Right lobe of liver (tissue), 4 donors: ENCODE measurements at regions not wholly inside any gene's neighbourhood (a gene's known extent, or its start where the extent isn't known, plus 50 kb on each side); places are given as distances from the start of the nearest gene placed in this dataset.

Experiments
- POLR2A ChIP-seq: fragments of 450-650 bp; IDR thresholded peaks from one replicate; pipeline ENCODE4 v1.6.1; 2017; ENCODE audit warnings: antibody characterized with exemption, mild to moderate bottlenecking
- TF ChIP-seq, protein P1 (sequence below), 4 donors: fragments of 200-600 bp in 3 of 4; fragments of 450-650 bp in 1 of 4; IDR thresholded peaks; one replicate each; pipeline versions ENCODE4 v1.5.1 to v1.8.0; 2016 to 2022; ENCODE audit warnings: antibody characterized with exemption in 4 of 4, mild to moderate bottlenecking in 2 of 4
- donor health status: DM: no; HTN: no; CAD: no.
- donor health status: DM: no; HTN: no; CAD: no.
- donor health status: DM: no; HTN: yes; CAD: no.

DNA sequence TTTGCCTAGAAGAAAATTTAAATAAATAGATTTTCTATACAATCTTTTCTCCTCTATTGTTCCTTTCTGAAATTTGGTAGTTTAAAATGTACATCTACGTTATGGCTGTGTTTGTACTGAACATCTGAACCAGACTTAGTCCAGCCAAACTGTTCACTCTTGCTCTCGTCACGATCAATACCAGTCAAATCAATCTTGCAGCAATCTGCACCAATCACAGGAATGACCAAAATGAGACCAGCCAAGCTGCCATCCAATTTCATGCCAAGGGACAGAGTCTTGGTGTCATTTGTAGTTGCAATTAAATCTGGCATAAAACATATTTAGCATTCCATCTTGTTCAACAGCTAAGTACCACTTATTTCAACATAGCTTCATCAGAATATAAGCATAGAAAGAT lies 156.6 kb downstream of the IRS2 start:
- TF ChIP-seq, protein P1, sequence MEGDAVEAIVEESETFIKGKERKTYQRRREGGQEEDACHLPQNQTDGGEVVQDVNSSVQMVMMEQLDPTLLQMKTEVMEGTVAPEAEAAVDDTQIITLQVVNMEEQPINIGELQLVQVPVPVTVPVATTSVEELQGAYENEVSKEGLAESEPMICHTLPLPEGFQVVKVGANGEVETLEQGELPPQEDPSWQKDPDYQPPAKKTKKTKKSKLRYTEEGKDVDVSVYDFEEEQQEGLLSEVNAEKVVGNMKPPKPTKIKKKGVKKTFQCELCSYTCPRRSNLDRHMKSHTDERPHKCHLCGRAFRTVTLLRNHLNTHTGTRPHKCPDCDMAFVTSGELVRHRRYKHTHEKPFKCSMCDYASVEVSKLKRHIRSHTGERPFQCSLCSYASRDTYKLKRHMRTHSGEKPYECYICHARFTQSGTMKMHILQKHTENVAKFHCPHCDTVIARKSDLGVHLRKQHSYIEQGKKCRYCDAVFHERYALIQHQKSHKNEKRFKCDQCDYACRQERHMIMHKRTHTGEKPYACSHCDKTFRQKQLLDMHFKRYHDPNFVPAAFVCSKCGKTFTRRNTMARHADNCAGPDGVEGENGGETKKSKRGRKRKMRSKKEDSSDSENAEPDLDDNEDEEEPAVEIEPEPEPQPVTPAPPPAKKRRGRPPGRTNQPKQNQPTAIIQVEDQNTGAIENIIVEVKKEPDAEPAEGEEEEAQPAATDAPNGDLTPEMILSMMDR (IDR thresholded peaks at IDR 0.05), result no peak
- TF ChIP-seq POLR2A, result no peak
